GM21529 (cell line): ENCODE measurements at regions not wholly inside any gene's neighbourhood (a gene's known extent, or its start where the extent isn't known, plus 50 kb on each side); places are given as distances from the start of the nearest gene placed in this dataset.

Source experiments
- ATAC-seq: cut with Tn5 transposase; IDR thresholded peaks from one replicate; pipeline ENCODE4 v1.9.1; 2021; ENCODE audit not compliant: unreplicated experiment

- no peak for ATAC-seq
Observed at GRCh38 chr2:217418090-217418489, 558.2 kb upstream of the TNP1 start.

GRCh38 chr2:217417536-217417935 is 557.7 kb upstream of the TNP1 start:
- ATAC-seq, result no peak

- ATAC-seq, result peak; percentile 97
Observed at GRCh38 chr2:217415316-217415715, 555.5 kb upstream of the TNP1 start.

GRCh38 chr2:217414429-217414828 is 554.6 kb upstream of the TNP1 start:
- ATAC-seq, result no peak

- ATAC-seq, result no peak
Observed at GRCh38 chr2:217413193-217413592, 553.3 kb upstream of the TNP1 start.

GRCh38 chr2:217412721-217413120 is 552.9 kb upstream of the TNP1 start:
- ATAC-seq, result no peak

GRCh38 chr2:217412277-217412676 is 552.4 kb upstream of the TNP1 start:
- ATAC-seq, result no peak

- ATAC-seq, result no peak
Observed at GRCh38 chr2:217410681-217410960, 550.8 kb upstream of the TNP1 start.

- ATAC-seq, result no peak
Observed at GRCh38 chr2:217409949-217410680, 550.3 kb upstream of the TNP1 start.

- no peak for ATAC-seq
Observed at GRCh38 chr2:217407362-217407761, 547.5 kb upstream of the TNP1 start.

- no peak for ATAC-seq
Observed at GRCh38 chr2:217404236-217404760, 544.4 kb upstream of the TNP1 start.

- no peak for ATAC-seq
Observed at GRCh38 chr2:217402761-217403383, 543.0 kb upstream of the TNP1 start.

- no peak for ATAC-seq
Observed at GRCh38 chr2:217402144-217402543, 542.3 kb upstream of the TNP1 start.

GRCh38 chr2:217399291-217399690 is 539.4 kb upstream of the TNP1 start:
- no peak for ATAC-seq

GRCh38 chr2:217398860-217399259 is 539.0 kb upstream of the TNP1 start:
- ATAC-seq, result no peak

- no peak for ATAC-seq
Observed at GRCh38 chr2:217398101-217398500, 538.2 kb upstream of the TNP1 start.

GRCh38 chr2:217396586-217396985 is 536.7 kb upstream of the TNP1 start:
- no peak for ATAC-seq

- no peak for ATAC-seq
Observed at GRCh38 chr2:217396165-217396564, 536.3 kb upstream of the TNP1 start.

GRCh38 chr2:217394510-217395351 is 534.9 kb upstream of the TNP1 start:
- ATAC-seq, result no peak

GRCh38 chr2:217393585-217394032 is 533.7 kb upstream of the TNP1 start:
- ATAC-seq, result no peak

GRCh38 chr2:217392930-217393584 is 533.2 kb upstream of the TNP1 start:
- ATAC-seq, result no peak
